Erythroblast (primary cell): ENCODE measurements at regions not wholly inside any gene's neighbourhood (a gene's known extent, or its start where the extent isn't known, plus 50 kb on each side); places are given as distances from the start of the nearest gene placed in this dataset.

Experiments
- DNase-seq, 2 experiments: peaks; one replicate each; lab custom pipeline; 2025; lab: John Stamatoyannopoulos, UW
- GATA1 ChIP-seq: IDR thresholded peaks from 2 replicates; pipeline ENCODE4 v1.6.1; 2011; ENCODE audit warnings: low read depth, mild to moderate bottlenecking, control low read depth, low read length, moderate library complexity
- POLR2A ChIP-seq: IDR thresholded peaks from 2 replicates; pipeline ENCODE4 v1.6.1; 2011; ENCODE audit warnings: mild to moderate bottlenecking, low read length

GRCh38 chr9:118316831-118317343, 612.7 kb downstream of the TLR4 start:
- no peak for DNase-seq
- no peak for TF ChIP-seq POLR2A
- TF ChIP-seq GATA1 = no peak

- TF ChIP-seq GATA1 (no peak), POLR2A (no peak)
- no peak for DNase-seq
Measured at GRCh38 chr9:118318770-118319431, 614.7 kb downstream of the TLR4 start.

- DNase-seq = no peak
- no peak for TF ChIP-seq POLR2A
- TF ChIP-seq GATA1 = no peak
Measured at GRCh38 chr9:118321788-118322187, 617.6 kb downstream of the TLR4 start.

GRCh38 chr9:118324706-118325105, 620.5 kb downstream of the TLR4 start:
- TF ChIP-seq POLR2A (no peak), GATA1 (no peak)
- DNase-seq = no peak

GRCh38 chr9:118325757-118326156, 621.6 kb downstream of the TLR4 start:
- TF ChIP-seq POLR2A (no peak), GATA1 (no peak)
- no peak for DNase-seq

- TF ChIP-seq POLR2A (no peak), GATA1 (no peak)
- no peak for DNase-seq
Measured at GRCh38 chr9:118326326-118326725, 622.1 kb downstream of the TLR4 start.

GRCh38 chr9:118330191-118330986, 626.2 kb downstream of the TLR4 start:
- TF ChIP-seq POLR2A (no peak), GATA1 (no peak)
- no peak for DNase-seq

GRCh38 chr9:118331622-118332045, 627.4 kb downstream of the TLR4 start:
- no peak for DNase-seq
- TF ChIP-seq GATA1 (no peak), POLR2A (no peak)

GRCh38 chr9:118336250-118336942, 632.2 kb downstream of the TLR4 start:
- TF ChIP-seq POLR2A (no peak), GATA1 (no peak)
- DNase-seq = no peak

- no peak for DNase-seq
- TF ChIP-seq GATA1 (no peak), POLR2A (no peak)
Measured at GRCh38 chr9:118336943-118337330, 632.7 kb downstream of the TLR4 start.

- TF ChIP-seq GATA1 (no peak), POLR2A (no peak)
- DNase-seq = no peak
Measured at GRCh38 chr9:118360036-118360435, 655.8 kb downstream of the TLR4 start.

GRCh38 chr9:118362123-118362522, 657.9 kb downstream of the TLR4 start:
- DNase-seq = no peak
- TF ChIP-seq POLR2A = no peak
- no peak for TF ChIP-seq GATA1

GRCh38 chr9:118362596-118362995, 658.4 kb downstream of the TLR4 start:
- no peak for DNase-seq
- TF ChIP-seq POLR2A (no peak), GATA1 (no peak)
